HepG2 (cell line): ENCODE measurements at regions not wholly inside any gene's neighbourhood (a gene's known extent, or its start where the extent isn't known, plus 50 kb on each side); places are given as distances from the start of the nearest gene placed in this dataset.

Experiments
- CBX1 ChIP-seq: IDR thresholded peaks from one replicate; pipeline ENCODE4 v1.6.1; 2016; ENCODE audit warnings: antibody characterized with exemption, low read depth
- HMGXB3 ChIP-seq: sonication (generic); formaldehyde crosslinking; IDR thresholded peaks from 2 replicates; pipeline ENCODE4 v1.4.0; 2020; ENCODE audit warnings: missing genetic modification reagents, borderline replicate concordance
- HNF1A ChIP-seq, 2 experiments: sonication (generic) in 1 of 2; formaldehyde crosslinking in 1 of 2; IDR thresholded peaks; 2 replicates each; pipeline versions ENCODE4 v1.4.0 to v1.6.1; 2016 to 2020; ENCODE audit warnings: borderline replicate concordance in 1 of 2, low read depth in 1 of 2, mild to moderate bottlenecking in 1 of 2, missing genetic modification reagents in 1 of 2
- KDM5B ChIP-seq: sonication (generic); formaldehyde crosslinking; IDR thresholded peaks from 2 replicates; pipeline ENCODE4 v1.4.0; 2020; ENCODE audit warnings: missing genetic modification reagents, mild to moderate bottlenecking, borderline replicate concordance
- ZNF710 ChIP-seq: sonication (generic); formaldehyde crosslinking; IDR thresholded peaks from 2 replicates; pipeline ENCODE4 v1.5.0; 2020; ENCODE audit warnings: mild to moderate bottlenecking, missing genetic modification reagents, borderline replicate concordance

GRCh38 chr4:162912482-162912881 lies 254.2 kb downstream of the NAF1 start (continued):
- TF ChIP-seq HNF1A (IDR thresholded peaks at IDR 0.05; ENCODE audit: low read depth) (no peak), HNF1A (CRISPR knock-in tag; IDR thresholded peaks at IDR 0.05; ENCODE audit: borderline replicate concordance) (no peak), HMGXB3 (CRISPR knock-in tag) (no peak), CBX1 (no peak), ZNF710 (CRISPR knock-in tag) (no peak), KDM5B (CRISPR knock-in tag) (no peak)
